HG03039 (cell line): ENCODE measurements at regions not wholly inside any gene's neighbourhood (a gene's known extent, or its start where the extent isn't known, plus 50 kb on each side); places are given as distances from the start of the nearest gene placed in this dataset.
A peak's percentile ranks its signal among the peaks of the same experiment; 100 is the strongest.

Experiments used
- ATAC-seq: cut with Tn5 transposase; IDR thresholded peaks from one replicate; pipeline ENCODE4 v1.9.1; 2021; ENCODE audit warnings: mild to moderate bottlenecking, moderate library complexity; ENCODE audit not compliant: unreplicated experiment

- ATAC-seq = no peak
These were observed 184.5 kb upstream of the NTM start for GRCh38 chr11:131185915-131186314.

- ATAC-seq = peak; percentile 92
These were observed 183.8 kb upstream of the NTM start for GRCh38 chr11:131186629-131187101.

- no peak for ATAC-seq
These were observed 180.0 kb upstream of the NTM start for GRCh38 chr11:131190446-131190845.

- no peak for ATAC-seq
These were observed 178.8 kb upstream of the NTM start for GRCh38 chr11:131191606-131192005.

GRCh38 chr11:131192628-131193027, 177.8 kb upstream of the NTM start:
- no peak for ATAC-seq

- ATAC-seq = no peak
These were observed 177.3 kb upstream of the NTM start for GRCh38 chr11:131193031-131193501.

- ATAC-seq = no peak
These were observed 175.7 kb upstream of the NTM start for GRCh38 chr11:131194726-131195125.

- no peak for ATAC-seq
These were observed 174.5 kb upstream of the NTM start for GRCh38 chr11:131195661-131196517.

- ATAC-seq = no peak
These were observed 172.0 kb upstream of the NTM start for GRCh38 chr11:131198161-131199014.

GRCh38 chr11:131199015-131199280, 171.5 kb upstream of the NTM start:
- no peak for ATAC-seq

GRCh38 chr11:131201674-131202073, 168.7 kb upstream of the NTM start:
- no peak for ATAC-seq

- ATAC-seq = no peak
These were observed 167.4 kb upstream of the NTM start for GRCh38 chr11:131203040-131203439.

GRCh38 chr11:131204282-131204681, 166.1 kb upstream of the NTM start:
- ATAC-seq = no peak

GRCh38 chr11:131204765-131205380, 165.5 kb upstream of the NTM start:
- ATAC-seq = no peak

- ATAC-seq = no peak
These were observed 163.7 kb upstream of the NTM start for GRCh38 chr11:131206671-131207070.

- ATAC-seq = no peak
These were observed 162.5 kb upstream of the NTM start for GRCh38 chr11:131207901-131208300.

- ATAC-seq = no peak
These were observed 152.8 kb upstream of the NTM start for GRCh38 chr11:131217313-131218310.

- no peak for ATAC-seq
These were observed 151.9 kb upstream of the NTM start for GRCh38 chr11:131218542-131218941.

GRCh38 chr11:131219646-131220045, 150.8 kb upstream of the NTM start:
- ATAC-seq = no peak
